Stimulated activated CD4-positive, alpha-beta T cell treated with anti-CD3 and anti-CD28 coated beads, Interleukin-15, amount 100 ng/mL, for 1 hour (primary cell): ENCODE measurements at regions not wholly inside any gene's neighbourhood (a gene's known extent, or its start where the extent isn't known, plus 50 kb on each side); places are given as distances from the start of the nearest gene placed in this dataset.

Source experiments
- DNase-seq, 2 donors: peaks; one replicate each; pipeline ENCODE4 v3.0.0-alpha.2; 2020; ENCODE audit warnings: low read depth in 1 of 2, low spot score in 1 of 2

DNA sequence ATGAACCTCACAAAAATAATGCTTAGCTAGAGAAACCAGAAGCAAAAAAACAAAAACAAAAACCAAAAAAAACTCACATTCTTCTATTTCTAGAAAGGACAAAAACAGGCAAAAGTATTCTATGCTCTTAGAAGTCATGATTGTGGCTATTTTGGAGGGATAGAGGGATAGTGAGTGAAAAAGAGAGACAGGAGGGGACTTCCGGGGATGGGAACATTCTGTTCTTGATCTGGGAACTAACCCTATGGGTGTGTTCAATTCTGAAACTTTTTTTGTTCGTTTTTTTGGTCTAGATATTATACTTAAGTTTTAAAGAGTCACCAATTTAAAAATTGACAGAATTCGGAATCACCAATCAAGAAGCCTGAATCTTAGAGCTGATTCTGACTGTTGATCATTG is 120.0 kb upstream of the TPM1 start:
- no peak for DNase-seq

DNA sequence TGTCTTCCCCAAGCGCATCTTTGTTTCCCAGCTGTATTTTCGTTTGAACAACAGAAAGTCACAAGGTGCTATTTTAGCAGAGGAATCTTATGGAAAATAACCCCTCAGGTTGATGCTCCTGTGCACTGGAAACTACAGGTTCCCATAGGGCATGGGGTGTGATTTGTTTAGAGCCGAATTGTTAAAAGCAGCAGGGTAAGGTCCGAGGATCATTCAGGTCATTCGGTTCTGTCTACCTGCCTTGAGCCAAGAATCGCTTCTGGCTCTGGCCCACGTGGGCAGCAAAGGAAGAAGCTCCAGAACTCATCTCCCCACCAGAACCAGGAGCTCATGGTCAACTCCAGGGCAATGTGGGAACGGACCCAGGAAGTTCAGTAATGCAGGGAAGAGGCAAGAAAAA is 116.7 kb upstream of the TPM1 start:
- no peak for DNase-seq

DNA sequence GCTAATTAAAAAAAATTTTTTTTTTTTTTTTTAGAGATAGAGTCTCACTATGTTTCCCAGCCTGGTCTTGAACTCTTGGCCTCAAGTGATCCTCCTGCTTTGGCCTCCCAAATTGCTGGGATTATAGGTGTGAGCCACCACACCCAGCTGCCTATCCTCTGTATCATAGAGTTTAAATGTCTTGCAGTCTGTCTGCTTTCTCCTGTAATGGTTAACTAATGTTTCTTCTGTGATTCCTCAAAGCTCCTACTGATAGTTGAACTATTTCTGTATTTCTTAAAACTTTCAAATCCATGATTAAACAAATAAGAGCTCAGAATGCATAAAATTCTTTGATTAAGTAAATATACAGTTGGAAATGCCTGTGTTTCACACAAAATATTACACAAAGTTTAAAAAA is 115.4 kb upstream of the TPM1 start:
- DNase-seq, result no peak

DNA sequence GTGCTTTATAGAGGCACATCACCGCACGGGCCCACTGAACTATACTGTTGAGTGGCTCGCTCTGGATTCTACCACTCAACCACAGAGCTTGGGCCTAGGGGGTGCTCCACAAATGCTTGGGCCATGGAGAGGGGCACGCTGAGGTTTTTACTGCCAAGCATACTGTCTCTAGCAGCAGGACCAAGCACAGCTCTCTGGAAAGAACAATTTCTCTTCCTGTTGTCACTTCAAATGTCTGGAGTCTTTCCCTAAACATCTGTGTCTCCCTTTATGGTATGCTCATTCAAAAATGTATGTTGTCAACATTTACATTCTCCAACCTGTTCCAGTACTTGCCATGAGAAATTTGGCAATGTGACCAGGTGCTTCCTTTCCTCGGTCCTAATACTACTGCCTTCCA is 114.7 kb upstream of the TPM1 start:
- no peak for DNase-seq

DNA sequence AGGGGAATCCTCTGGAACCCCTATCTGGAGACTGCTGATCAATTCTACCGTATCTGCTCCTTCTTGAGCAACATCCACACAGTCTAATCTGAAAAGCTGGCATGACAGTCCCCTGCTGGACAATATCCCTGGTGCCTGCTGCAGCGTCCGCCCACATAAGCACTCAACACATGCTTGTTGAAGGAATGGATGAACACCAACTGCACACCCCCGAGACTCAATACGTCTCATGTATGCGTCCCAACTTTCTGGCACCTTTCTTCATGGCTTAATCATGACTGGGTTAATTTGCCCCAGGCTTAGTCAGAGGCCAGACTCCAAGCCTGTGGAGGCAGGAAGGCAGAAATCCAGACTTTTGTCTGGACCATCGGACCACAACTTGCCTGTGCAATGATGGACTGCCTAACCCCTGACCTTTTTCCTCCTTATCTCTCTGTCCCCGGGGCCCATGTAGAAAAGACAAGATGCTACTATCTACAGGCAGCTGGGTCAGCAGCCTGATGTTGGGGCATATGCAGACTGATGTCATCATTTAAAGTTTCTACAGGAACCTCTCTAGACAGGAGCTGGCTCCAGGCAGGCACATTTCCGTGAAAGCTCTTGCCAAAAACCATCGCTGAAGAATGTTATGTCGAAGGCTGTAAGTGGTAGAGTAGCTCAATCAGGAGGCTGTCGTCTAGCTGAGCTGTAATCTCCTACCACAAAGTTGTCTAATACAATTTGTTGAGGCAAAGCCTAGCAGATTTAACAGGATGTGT is 114.1 kb upstream of the TPM1 start:
- DNase-seq, result no peak

DNA sequence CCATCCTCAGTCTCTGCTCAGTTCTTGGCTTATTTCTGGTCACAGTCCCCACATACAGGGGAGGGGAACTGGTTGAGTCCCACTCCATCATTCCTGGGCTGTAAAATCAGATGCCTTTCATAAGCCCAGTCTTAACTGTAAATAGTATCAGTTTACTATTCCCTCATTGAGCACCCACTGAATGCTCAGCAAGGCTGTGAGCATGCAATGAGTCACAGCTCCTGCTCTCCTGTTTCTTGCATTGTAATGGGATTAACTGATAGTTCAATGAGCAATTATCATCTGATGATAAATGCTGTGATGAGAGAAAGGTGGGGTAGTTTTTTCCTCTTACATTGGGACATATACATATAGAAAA is 113.6 kb upstream of the TPM1 start:
- no peak for DNase-seq

DNA sequence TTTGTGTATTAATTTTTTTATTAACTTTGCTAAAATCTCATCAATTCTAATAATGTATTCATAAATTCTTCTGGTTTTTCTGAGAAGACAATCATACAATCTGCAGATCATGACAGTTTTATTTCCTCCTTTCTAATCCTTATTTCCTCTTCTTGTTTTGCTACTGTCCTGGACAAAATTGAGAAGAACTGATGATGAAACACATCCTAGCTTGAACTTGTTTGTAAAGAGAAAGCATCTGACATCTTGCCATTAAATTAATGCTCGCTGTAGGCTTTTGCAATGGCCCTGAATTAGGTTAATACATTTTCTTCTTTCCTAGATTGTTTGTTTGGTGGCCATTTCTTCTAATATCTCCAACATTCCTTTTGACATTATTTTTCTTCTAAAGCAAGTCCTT is 110.9 kb upstream of the TPM1 start:
- DNase-seq, result no peak

DNA sequence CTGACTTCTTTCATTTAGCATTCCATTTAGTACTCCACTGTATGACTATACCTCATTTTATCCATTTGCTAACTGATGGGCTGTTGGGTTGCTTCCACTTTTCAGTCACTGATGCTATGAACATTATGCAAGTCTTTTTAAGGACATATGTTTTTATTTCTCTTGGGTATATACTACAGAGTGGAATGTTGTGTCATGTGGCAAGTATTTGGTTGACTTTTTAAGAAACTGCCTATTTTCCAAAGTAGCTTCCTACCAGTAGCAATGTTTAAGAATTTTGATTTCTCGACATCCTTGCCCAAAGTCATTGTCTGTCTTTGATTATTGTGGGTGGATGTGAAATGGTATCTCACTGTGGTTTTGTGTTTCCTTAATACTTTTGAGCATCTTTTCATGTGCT is 110.1 kb upstream of the TPM1 start:
- DNase-seq, result no peak

DNA sequence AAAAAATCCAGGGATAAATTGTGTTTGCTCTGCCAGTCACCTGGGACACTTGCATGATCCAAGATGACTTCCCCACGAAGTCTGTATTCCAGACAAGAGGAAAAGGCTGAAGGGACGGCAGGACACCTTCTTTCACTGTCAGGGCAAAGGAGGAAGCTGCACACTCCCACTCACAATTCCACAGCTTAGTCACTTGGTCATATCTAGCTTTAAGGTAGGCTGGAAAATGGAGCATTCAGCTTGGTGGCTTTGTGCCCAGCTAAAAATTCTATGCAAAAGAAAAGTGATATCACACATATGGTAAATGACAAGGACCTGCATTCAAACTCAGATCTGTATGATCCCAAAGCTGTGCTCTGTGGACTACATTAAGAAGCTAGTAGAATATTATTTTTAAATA is 109.2 kb upstream of the TPM1 start:
- DNase-seq, result no peak

DNA sequence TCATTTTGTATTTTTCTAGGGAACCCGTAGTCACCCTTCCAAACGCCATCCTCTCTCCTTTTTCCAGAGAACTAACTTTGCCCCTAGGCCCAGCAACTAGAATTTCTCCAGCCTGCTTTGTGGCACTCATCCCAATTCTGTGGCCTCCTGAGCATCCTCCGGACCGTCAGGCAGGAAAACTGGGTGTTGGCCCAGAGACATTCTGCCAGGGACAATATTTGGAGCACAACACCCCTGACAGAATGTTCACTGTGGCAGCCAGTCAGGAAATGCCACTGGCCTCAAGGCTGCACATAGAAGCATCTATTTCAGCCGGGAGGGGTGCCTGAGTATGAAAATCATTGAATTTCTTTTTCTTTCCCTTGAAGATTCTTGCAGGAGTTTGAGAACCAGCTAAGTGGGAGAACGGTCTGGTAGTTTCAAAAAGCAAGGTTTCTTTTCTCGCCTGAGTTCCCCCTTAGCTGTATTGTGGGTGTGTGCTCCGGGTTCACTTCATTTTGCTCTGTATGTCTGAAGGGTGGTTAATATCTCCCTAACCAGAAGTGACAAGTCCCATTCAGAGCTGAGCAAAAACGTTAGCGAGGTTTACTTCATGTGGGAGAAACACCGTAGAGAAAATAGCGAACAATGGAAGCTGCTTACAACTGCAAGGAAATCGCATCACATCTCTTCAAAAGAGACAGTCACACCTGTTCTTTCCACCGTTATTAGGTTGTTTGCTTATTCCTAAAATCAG is 108.1 kb upstream of the TPM1 start:
- DNase-seq, result no peak

DNA sequence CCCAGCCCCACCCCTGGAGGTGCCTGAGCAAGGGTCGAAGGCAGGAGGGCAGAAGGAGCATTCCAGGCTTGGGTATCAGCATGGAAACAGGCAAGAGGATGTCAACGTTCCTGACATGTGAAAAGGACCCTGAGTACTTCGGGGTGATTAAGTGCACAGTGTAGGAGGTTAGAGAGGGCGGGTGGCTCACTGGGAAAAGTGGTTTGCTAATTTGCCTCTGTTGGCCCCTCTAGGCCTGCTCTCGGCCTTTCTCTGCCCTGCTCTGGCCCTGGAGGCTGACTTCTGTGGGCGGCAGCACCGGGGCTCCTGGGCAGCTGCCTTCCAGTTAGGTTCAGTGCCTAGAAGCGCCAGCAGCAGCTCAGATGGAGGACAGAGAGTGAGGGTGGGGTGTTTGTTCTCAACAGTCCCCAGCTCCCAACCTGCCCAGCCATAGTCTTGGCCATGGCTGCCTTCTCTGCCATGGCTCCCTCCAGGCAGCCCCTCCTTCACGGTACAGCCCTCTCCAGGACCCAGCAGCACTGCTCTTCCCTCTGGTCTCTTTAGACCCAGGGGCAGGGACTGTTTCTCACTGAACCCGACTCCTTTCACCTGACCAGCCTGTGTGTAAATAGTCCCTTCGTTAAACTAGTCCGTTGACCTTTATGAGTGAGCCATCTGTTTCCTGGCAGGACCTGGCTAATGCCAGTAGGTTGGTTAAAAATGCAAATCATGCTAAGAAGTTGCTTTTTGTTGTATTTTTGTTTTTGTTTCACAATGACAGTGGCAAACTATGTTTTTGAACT is 107.1 kb upstream of the TPM1 start:
- DNase-seq, result no peak

DNA sequence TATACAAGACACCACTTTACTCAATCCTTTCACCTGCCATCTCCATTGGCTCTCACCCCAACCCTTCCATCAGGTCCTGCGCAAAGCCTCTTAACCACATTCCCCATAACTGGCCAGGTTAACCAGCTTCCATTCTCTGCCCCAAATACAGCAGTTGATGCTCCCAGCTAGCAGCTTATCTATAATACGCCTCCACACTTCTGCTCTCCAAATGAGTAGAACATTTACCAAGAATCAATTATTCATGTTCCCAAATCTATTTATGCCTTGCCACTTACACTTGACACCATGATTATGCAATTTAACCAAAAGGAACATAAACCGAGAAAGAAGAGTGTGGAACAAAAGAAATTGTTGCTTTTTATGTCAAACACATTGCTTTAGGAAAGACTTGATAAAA is 103.7 kb upstream of the TPM1 start:
- DNase-seq, result no peak

DNA sequence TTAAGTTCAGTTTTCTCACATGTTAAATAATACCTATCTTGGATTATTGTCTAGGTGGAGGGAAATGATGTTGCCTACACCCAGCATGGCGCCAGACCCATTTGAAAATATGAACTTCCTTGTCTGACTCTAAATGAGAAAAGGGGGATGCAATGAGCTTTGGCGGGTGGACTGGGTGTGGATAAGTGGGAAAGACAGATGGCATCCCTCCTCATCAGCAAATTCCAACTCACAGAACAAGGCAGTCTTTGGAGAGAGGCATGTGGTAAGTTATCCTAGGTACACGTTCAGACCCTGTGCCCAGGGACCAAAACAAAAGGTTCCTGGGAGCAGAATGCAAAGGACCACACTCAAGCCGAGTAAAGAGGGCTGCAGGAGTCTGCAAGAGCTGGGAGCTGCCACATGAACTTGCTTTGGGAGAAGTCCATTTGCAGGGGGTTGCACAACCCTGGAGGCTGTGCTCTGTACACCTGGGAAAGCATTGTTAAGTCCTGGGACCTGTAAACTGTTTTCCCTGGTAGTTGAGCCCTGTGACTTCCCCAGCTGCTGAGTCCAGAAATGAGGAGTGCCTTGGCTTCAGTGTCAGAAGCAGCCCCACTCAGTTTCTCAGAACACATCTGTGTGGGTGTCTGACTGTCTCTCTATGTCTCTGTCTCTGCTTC is 102.3 kb upstream of the TPM1 start:
- DNase-seq, result no peak

DNA sequence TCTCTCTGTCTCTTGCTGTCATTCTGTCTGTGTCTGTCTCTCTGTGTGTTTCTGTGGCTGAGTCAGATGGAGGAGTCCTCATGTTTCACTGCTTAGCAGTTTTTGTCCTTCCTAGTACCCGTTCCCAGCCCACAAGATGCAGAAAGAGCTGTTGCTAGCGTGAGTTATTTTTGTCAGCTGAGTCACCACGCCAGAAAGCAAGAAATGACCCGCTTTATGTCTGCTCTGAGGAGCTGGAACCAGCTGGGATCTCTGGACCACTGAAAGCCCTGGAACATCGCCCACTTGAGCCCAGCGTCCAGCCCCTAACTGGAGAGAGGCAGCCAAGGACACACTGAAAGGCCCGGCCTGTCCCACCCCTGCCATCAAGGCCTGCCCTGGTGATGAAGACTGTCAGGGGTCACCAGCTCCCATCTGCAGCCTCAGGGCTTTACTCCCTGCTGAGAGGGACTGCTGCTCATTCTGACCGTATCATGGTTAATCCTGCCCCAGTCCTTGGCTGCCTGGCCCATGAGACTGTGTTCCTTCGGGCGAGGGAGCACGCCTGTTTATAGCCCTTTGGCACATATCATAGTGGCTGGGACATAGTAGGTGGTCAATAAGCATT is 101.7 kb upstream of the TPM1 start:
- no peak for DNase-seq

DNA sequence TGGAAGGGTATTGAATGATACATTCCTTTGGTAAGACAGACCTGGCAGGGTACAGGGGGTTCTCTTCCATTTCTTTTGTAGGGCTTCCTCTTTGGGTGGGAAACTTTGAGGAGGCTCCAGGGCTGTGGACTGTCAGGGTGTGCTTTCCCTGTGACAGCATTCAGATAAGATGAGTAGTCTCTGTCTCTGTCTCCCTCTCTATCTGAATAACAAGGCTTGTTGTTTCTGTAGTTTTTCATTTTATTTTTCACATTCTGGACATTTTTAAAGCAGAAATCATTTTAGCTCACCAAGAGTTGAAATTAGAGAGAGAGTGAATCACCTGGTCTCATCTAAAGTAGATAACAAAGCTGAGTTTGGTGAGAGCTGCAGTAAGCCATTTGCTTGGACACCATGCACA is 100.8 kb upstream of the TPM1 start:
- no peak for DNase-seq

DNA sequence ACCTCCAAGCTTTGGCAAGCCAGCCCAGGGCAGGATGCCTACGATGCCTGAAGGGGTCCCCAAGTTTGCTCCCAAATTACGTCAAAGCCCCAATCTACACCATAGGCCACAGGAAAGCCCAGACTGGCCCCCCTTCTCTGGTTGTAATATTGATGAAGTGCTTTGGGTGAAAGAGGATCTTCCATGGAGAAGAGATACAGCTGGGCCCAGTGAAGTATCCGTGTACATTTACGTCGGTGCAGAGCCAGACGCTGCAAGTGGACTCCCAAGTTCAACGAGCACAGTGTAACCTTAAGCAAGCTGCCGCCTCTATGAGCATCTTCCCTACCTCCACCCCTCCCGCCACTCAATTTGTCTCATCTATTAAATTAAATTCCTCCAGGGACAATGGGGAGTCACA is 100.1 kb upstream of the TPM1 start:
- no peak for DNase-seq

DNA sequence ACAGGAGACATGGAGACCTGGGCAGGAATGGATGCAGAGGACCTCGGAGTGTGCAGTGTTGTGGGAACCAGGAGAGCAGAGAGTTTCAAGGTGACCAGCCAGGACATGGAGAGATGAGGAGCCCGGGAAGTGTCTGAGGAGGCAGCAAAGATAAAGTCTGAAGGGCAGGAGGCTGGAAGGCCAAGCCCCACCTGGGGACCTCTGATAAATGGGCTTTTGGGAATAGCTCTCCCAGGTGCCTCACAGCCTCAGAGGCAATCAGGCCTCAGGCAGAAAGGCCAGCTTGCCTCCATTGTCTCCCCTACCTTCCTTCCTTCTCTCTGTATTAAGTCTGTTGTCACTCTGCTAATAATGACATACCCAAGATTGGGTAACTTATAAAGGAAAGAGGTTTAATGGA is 97.5 kb upstream of the TPM1 start:
- no peak for DNase-seq

DNA sequence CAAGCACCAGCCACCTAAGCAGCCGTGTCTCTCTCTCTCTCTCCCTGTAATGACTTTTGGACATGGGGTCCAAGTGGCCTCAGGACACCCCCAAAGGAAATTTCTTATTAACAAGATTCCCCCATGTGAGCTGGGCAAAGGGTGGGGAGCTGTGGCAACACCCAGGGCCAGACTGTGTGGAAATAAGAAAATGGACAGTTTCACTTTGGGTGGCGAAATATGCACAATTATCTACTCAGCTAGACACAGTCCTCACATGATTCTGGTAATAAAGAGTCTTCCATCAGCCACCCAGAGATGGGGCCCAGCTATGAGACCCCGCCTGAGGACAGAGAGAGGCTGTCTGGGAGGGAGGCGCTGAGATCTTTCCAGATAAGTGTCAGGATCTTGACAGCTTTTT is 96.8 kb upstream of the TPM1 start:
- no peak for DNase-seq

DNA sequence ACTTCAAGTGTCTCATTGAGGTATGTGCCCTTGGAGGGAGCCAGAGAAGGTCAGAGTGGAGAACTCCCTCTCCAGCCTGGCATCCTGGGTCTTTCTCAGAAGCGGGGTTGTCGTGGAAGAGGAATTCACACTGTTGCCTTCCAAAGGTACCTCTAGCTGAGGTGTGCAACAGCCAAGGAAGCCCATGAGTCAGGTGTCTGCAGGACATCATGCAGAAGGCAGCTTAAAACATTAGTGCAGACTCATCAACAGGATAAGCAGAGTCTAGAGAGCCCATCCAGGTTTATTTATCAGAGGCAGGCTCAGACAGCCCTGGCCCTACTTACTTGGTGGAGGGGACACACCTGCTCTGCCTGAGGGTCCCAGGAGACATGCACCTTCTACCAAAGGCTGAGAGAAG is 95.6 kb upstream of the TPM1 start:
- no peak for DNase-seq

DNA sequence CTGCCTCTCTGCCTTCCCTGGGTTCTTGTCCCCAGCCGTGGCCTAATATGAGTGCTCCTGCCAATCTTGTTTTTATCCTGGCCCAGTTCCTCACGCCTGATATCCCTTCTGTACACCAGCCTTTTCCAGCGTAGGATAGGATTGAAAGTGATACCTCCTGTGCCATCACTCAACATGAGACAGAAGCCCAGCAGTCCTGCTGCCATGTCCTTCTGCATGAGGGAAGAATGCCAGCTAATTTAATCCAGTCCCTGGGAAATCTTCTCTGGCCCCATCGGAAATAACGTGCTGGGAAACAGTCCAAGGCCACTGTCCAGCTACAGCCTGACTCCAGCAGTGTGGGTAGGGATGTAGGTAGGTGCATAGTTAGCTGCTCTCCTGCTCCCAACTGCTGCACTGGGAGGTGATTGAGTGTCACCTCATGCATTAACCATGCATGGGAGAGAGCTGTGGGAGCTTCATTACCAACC is 92.0 kb upstream of the TPM1 start:
- DNase-seq, result no peak

DNA sequence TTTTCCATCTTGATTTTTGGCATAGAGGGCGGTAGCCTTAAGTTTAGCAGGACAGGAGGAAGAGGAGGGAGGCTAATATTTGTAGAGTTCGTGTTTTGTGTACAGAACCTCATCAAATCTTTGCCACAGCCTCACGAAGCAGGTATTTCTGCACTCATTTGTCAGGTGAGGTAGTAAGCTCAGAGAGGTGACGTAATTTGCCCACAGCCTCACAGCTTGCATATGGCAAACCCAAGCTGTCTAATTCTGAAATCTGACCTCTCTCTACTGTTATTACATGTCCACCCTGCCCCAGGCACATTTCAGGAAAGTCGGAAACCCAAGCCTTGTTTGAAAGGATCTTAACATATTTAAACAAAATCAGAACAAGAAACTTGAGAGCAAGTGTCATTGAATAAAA is 91.1 kb upstream of the TPM1 start:
- no peak for DNase-seq
